ENCODE measurements at regions not wholly inside any gene's neighbourhood (a gene's known extent, or its start where the extent isn't known, plus 50 kb on each side); places are given as distances from the start of the nearest gene placed in this dataset.
A peak's percentile ranks its signal among the peaks of the same experiment; 100 is the strongest.

DNA sequence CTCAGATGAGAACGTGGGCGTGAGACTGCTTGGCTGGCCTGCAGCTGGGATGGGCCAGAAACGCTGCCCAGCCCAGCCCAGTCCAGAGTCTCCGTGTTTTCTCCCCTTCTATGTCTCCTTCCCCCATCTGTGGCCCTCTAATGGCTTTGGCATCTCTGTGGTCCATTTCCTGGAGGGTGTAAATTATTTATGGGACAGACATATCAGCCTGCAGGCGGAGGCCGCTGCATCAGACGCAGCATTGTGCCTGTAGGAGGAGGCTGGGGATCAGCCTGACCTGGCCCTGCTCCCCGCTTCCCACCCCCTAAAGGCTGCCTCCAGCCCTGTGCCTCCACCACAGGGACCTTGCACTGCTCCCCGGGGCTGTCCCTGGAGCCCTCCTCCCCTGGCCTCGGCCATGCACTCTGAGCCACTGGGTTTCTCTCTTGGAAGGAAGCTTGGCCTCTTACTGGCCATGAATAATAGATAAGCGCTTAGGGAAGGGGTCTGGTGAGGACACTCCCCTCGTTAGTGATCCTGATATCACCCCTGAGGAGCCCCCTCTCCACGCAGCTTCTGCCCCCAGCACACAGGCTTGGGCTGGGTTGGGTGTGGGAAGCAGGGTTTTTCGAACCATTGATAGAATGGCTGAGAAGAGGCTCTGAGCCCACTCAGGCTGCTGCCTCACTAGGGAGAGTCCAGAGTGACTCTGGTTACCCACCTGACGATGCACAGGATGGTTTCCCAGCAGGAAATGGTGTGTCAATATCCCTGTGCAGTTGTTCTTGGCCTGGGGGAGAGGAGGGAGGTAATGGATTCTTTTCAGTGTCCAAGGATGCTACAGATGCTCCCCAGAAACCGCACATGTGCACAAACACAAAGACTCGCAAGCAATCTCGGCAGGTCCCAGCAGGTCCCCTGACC, 185.5 kb downstream of the MYCN start:
- DNase-seq (ENCODE audit: low read depth, low spot score): no peak

GRCh38 chr2:16124881-16125613, 184.7 kb downstream of the MYCN start:
- DNase-seq (ENCODE audit: low read depth, low spot score): no peak

GRCh38 chr2:16123856-16124780, 183.8 kb downstream of the MYCN start:
- DNase-seq (ENCODE audit: low read depth, low spot score): no peak

GRCh38 chr2:16123421-16123820, 183.1 kb downstream of the MYCN start:
- DNase-seq (ENCODE audit: low read depth, low spot score): no peak

GRCh38 chr2:16122556-16122955, 182.2 kb downstream of the MYCN start:
- no peak for DNase-seq (ENCODE audit: low read depth, low spot score)

- DNase-seq (ENCODE audit: low read depth, low spot score): no peak
These were observed 181.6 kb downstream of the MYCN start for GRCh38 chr2:16121986-16122390.

- DNase-seq (ENCODE audit: low read depth, low spot score): no peak
These were observed 181.1 kb downstream of the MYCN start for GRCh38 chr2:16121231-16121985.

- DNase-seq (ENCODE audit: low read depth, low spot score): peak; percentile 48
These were observed 180.3 kb downstream of the MYCN start for GRCh38 chr2:16120591-16121180.

- DNase-seq (ENCODE audit: low read depth, low spot score): no peak
These were observed 179.4 kb downstream of the MYCN start for GRCh38 chr2:16119741-16120140.

- no peak for DNase-seq (ENCODE audit: low read depth, low spot score)
These were observed 178.6 kb downstream of the MYCN start for GRCh38 chr2:16118611-16119590.

DNA sequence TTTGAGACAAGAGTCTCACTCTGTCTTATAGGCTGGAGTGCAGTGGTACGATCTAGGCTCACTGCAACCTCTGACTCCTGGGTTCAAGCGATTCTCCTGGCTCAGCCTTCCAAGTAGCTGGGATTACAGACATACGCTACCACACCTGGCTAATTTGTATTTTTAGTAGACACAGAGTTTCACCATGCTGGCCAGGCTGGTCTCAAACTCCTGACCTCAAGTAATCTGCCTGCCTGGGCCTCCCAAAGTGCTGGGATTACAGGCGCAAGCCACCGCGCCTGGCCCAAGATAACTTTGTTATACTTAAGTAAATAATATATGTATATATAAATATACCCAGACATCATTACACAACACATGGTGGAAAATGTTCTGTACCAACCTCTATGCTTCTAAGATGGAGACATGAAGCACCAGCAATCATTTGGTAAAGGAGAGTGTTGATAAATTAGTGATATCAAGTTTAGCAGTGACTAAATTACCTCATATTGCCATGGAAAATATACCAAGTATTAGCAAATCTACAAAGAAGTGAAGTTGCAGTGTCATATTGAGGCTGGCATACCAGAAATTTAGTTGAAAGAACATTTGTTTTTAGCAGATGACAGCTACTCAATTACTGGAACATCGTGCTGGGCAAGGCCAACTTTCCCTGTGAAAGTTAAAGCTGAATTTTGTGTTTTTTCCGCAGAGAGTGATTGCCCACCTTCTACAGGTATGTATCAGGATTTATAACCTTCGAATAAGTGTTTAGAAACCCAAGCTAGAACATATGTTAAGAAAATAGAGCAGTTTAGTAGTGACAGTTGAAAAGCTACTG, 177.7 kb downstream of the MYCN start:
- no peak for DNase-seq (ENCODE audit: low read depth, low spot score)

DNA sequence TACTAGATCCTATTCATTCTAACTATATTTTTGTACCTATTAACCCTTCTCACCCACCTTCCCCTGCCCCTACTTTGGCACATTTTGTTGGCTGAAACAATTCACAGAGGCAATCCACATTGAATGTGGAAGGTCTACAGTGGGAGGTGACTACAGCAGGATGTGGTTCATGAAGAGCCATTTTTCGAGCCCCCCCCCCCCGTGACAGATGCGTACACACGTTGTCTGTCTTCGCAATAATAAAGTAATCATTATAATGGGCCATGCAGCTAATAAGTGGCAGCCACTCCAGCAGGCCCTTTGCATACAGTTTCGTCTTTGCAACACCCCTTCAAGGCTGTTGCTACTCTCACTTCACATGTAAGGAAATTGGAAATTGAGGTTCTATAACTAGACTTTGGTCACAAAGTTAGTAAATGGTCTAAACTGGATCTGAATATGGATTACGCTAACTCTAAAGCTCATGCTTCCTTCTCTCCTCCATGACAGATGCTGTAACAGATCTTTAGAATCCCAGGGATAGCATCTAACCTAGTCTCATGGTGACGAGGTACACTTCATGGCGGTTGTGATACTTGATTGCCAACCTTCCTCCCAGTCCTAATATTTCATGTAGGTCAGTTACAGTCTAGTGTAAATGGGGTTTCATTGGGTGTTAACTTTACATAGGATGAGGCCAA, 176.8 kb downstream of the MYCN start:
- DNase-seq (ENCODE audit: low read depth, low spot score): no peak

- no peak for DNase-seq (ENCODE audit: low read depth, low spot score)
These were observed 175.8 kb downstream of the MYCN start for GRCh38 chr2:16115881-16116830.

GRCh38 chr2:16115291-16115690, 174.9 kb downstream of the MYCN start:
- DNase-seq (ENCODE audit: low read depth, low spot score): no peak

DNA sequence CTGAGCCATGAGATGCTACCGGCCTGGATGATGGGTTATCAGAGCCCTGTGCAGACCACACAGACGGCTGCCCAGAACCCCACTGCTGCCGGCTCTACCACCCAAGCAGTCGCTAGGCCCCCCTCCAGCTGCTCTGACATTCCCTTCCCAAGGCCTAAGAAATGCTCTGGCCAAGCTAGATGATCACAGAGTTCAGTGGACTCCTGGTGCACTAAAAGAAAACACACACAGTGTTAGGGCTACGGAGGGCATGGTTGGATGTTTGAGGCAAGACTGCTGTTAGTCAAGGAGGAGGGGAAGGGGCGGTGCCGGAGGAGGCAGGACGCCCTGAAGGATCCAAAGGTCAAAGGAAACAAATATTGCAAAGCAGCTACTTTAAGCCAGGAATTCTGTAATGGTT, 174.5 kb downstream of the MYCN start:
- no peak for DNase-seq (ENCODE audit: low read depth, low spot score)

- DNase-seq (ENCODE audit: low read depth, low spot score): no peak
These were observed 173.7 kb downstream of the MYCN start for GRCh38 chr2:16114070-16114469.

DNA sequence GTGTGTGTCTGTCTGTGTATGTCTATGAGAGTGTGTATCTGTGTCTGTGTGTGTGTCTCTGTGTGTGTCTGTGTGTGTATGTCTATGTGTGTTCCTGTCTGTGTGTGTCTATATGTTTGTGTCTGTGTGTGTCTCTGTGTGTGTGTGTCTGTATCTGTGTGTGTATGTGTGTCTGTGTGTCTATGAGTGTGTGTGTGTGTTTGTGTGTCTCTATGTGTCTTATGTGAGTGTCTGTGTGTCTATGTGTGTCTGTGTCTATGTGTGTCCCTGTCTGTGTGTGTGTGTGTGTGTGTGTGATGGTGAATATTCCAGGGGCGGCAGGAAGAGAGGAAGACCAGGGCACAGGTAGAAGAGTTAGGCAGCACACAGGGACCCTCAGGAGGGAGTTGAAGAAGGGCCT, 173.2 kb downstream of the MYCN start:
- DNase-seq (ENCODE audit: low read depth, low spot score): no peak

Data from astrocyte of the hippocampus (primary cell).